NAMALWA (cell line): ENCODE measurements at regions not wholly inside any gene's neighbourhood (a gene's known extent, or its start where the extent isn't known, plus 50 kb on each side); places are given as distances from the start of the nearest gene placed in this dataset.

Experiments
- DNase-seq: peaks from one replicate; pipeline ENCODE4 v3.0.0-alpha.2; 2015; ENCODE audit warnings: low spot score

- DNase-seq, result no peak
Measured at GRCh38 chr2:120866071-120866470, 130.4 kb downstream of the GLI2 start.

GRCh38 chr2:120866483-120867140, 130.9 kb downstream of the GLI2 start:
- no peak for DNase-seq

- no peak for DNase-seq
Measured at GRCh38 chr2:120867290-120868241, 131.9 kb downstream of the GLI2 start.

GRCh38 chr2:120868366-120868765, 132.7 kb downstream of the GLI2 start:
- DNase-seq, result no peak

GRCh38 chr2:120869036-120869729, 133.5 kb downstream of the GLI2 start:
- DNase-seq, result no peak

- no peak for DNase-seq
Measured at GRCh38 chr2:120869730-120870466, 134.2 kb downstream of the GLI2 start.

GRCh38 chr2:120870467-120870788, 134.8 kb downstream of the GLI2 start:
- no peak for DNase-seq

GRCh38 chr2:120871016-120871635, 135.5 kb downstream of the GLI2 start:
- DNase-seq, result no peak

- DNase-seq, result no peak
Measured at GRCh38 chr2:120871881-120872620, 136.4 kb downstream of the GLI2 start.

GRCh38 chr2:120873958-120874887, 138.6 kb downstream of the GLI2 start:
- no peak for DNase-seq

- DNase-seq, result no peak
Measured at GRCh38 chr2:120874888-120875275, 139.2 kb downstream of the GLI2 start.

GRCh38 chr2:120875431-120875830, 139.8 kb downstream of the GLI2 start:
- DNase-seq, result no peak

GRCh38 chr2:120876526-120877280, 141.0 kb downstream of the GLI2 start:
- no peak for DNase-seq

- no peak for DNase-seq
Measured at GRCh38 chr2:120877409-120877808, 141.7 kb downstream of the GLI2 start.

- no peak for DNase-seq
Measured at GRCh38 chr2:120878970-120879369, 143.3 kb downstream of the GLI2 start.

GRCh38 chr2:120879431-120880295, 144.0 kb downstream of the GLI2 start:
- no peak for DNase-seq

- DNase-seq, result no peak
Measured at GRCh38 chr2:120880381-120880780, 144.7 kb downstream of the GLI2 start.
